SK-N-SH (cell line): ENCODE measurements at regions not wholly inside any gene's neighbourhood (a gene's known extent, or its start where the extent isn't known, plus 50 kb on each side); places are given as distances from the start of the nearest gene placed in this dataset.

Experiments used
- CTCF ChIA-PET: fragments of 300-600, 350-600 bp; formaldehyde crosslinking; extraction: SDS; loops from one replicate; lab custom pipeline; 2021; lab: Yijun Ruan, JAX
- POLR2A ChIA-PET: fragments of 350-600 bp; sonication (Branson Sonifier 250); formaldehyde crosslinking; extraction: SDS; loops from one replicate; lab custom pipeline; 2020; ENCODE audit warnings: antibody characterized with exemption, inconsistent platforms; lab: Yijun Ruan, JAX
- DNase-seq: peaks from one replicate; pipeline ENCODE4 v3.0.0; 2012
- H2AFZ ChIP-seq: fragments of 200-600 bp; sonication (generic); 2 replicates; pipeline ENCODE4 v1.8.1; 2016; ENCODE audit warnings: antibody characterized with exemption, mild to moderate bottlenecking, low read depth
- H3F3A ChIP-seq: fragments of 200-600 bp; sonication (generic); replicated peaks from 2 replicates; pipeline ENCODE3; 2016; ENCODE audit warnings: antibody characterized with exemption, mild to moderate bottlenecking; ENCODE audit not compliant: insufficient read depth
- H3K27ac ChIP-seq, 2 experiments: fragments of 200-500 bp in 1 of 2; fragments of 200-600 bp in 1 of 2; sonication (Bioruptor generic) in 1 of 2; sonication (generic), shearing (Covaris generic) in 1 of 2; 2 replicates each; pipeline versions ENCODE4 v1.5.1 to v1.6.1; 2014 to 2016; ENCODE audit warnings: low read depth in 2 of 2, inconsistent platforms in 1 of 2, low read length in 1 of 2, mild to moderate bottlenecking in 1 of 2, mixed read lengths in 1 of 2
- H3K27me3 ChIP-seq: fragments of 200-600 bp; sonication (generic), shearing (Covaris generic); 2 replicates; pipeline ENCODE4 v1.6.1; 2016; ENCODE audit warnings: mixed run types; ENCODE audit not compliant: insufficient read depth
- H3K36me3 ChIP-seq, 2 experiments: fragments of 200-500 bp in 1 of 2; fragments of 200-600 bp in 1 of 2; sonication (Bioruptor generic) in 1 of 2; sonication (generic) in 1 of 2; replicated peaks in 1 of 2; 2 replicates each; pipeline versions ENCODE3 to v1.5.1; 2014 to 2016; ENCODE audit warnings: low read length in 1 of 2, mild to moderate bottlenecking in 1 of 2; ENCODE audit not compliant: insufficient read depth in 2 of 2, control insufficient read depth in 1 of 2
- H3K4me1 ChIP-seq, 2 experiments: fragments of 200-500 bp in 1 of 2; fragments of 200-600 bp in 1 of 2; sonication (Bioruptor generic) in 1 of 2; sonication (generic), shearing (Covaris generic) in 1 of 2; 2 replicates each; pipeline versions ENCODE4 v1.5.1 to v1.6.1; 2014 to 2016; ENCODE audit warnings: low read depth in 1 of 2, low read length in 1 of 2, mixed run types in 1 of 2; ENCODE audit not compliant: insufficient read depth in 2 of 2, control insufficient read depth in 1 of 2
- H3K4me2 ChIP-seq: fragments of 200-600 bp; sonication (generic), shearing (Covaris generic); 2 replicates; pipeline ENCODE4 v1.6.1; 2017; ENCODE audit warnings: mixed run types
- H3K4me3 ChIP-seq, 2 experiments: fragments of 200-500 bp in 1 of 2; fragments of 200-600 bp in 1 of 2; sonication (Bioruptor generic) in 1 of 2; sonication (generic), shearing (Covaris generic) in 1 of 2; 2 replicates each; pipeline versions ENCODE4 v1.5.1 to v1.8.1; 2014 to 2016; ENCODE audit warnings: low read depth in 2 of 2, inconsistent platforms in 1 of 2, low read length in 1 of 2, mild to moderate bottlenecking in 1 of 2, mixed read lengths in 1 of 2, moderate library complexity in 1 of 2
- H3K79me2 ChIP-seq: fragments of 200-600 bp; sonication (generic); 2 replicates; pipeline ENCODE4 v1.8.1; 2017; ENCODE audit warnings: mild to moderate bottlenecking; ENCODE audit not compliant: insufficient read depth
- H3K9ac ChIP-seq: fragments of 200-600 bp; sonication (generic); 2 replicates; pipeline ENCODE4 v1.6.1; 2017; ENCODE audit warnings: mixed run types
- H3K9me2 ChIP-seq: fragments of 200-600 bp; sonication (generic); 2 replicates; pipeline ENCODE4 v1.6.1; 2017; ENCODE audit warnings: mixed run types
- H3K9me3 ChIP-seq: fragments of 200-600 bp; sonication (generic); 2 replicates; pipeline ENCODE4 v1.6.1; 2017; ENCODE audit warnings: mixed run types, mild to moderate bottlenecking, moderate library complexity
- H4K20me1 ChIP-seq: fragments of 200-600 bp; sonication (generic); 2 replicates; pipeline ENCODE4 v1.6.1; 2017; ENCODE audit warnings: mild to moderate bottlenecking, mixed run types; ENCODE audit not compliant: insufficient read depth
- CHD2 ChIP-seq: fragments of 150-350 bp; IDR thresholded peaks from 2 replicates; pipeline ENCODE4 v1.6.1; 2018; ENCODE audit warnings: low read length; ENCODE audit not compliant: partially characterized antibody
- CTCF ChIP-seq: fragments of 200-600 bp; sonication (generic); IDR thresholded peaks from 2 replicates; pipeline ENCODE4 v1.6.1; 2017; ENCODE audit warnings: antibody characterized with exemption, mild to moderate bottlenecking, moderate library complexity
- FOSL2 ChIP-seq: IDR thresholded peaks from 2 replicates; pipeline ENCODE4 v1.4.0; 2012; ENCODE audit warnings: low read depth, mild to moderate bottlenecking, moderate library complexity, borderline replicate concordance
- FOXJ3 ChIP-seq: sonication (generic); formaldehyde crosslinking; IDR thresholded peaks from 2 replicates; pipeline ENCODE4 v1.5.1; 2020; ENCODE audit warnings: mild to moderate bottlenecking, missing genetic modification reagents
- FOXM1 ChIP-seq: IDR thresholded peaks from 2 replicates; pipeline ENCODE4 v1.4.0; 2012; ENCODE audit warnings: low read depth, mild to moderate bottlenecking
- GABPA ChIP-seq: IDR thresholded peaks from 2 replicates; pipeline ENCODE4 v1.4.0; 2012; ENCODE audit warnings: low read depth, mild to moderate bottlenecking
- GATA2 ChIP-seq: sonication (generic); formaldehyde crosslinking; IDR thresholded peaks from 2 replicates; pipeline ENCODE4 v1.5.0; 2020; ENCODE audit warnings: mild to moderate bottlenecking, missing genetic modification reagents
- IRF3 ChIP-seq: fragments of 150-350 bp; IDR thresholded peaks from 2 replicates; pipeline ENCODE4 v1.6.1; 2016; ENCODE audit warnings: mild to moderate bottlenecking, low read depth, low read length
- JUND ChIP-seq: IDR thresholded peaks from 2 replicates; pipeline ENCODE4 v1.4.0; 2012
- MAX ChIP-seq: IDR thresholded peaks from 2 replicates; pipeline ENCODE4 v1.4.0; 2012; ENCODE audit warnings: low read depth
- MEF2A ChIP-seq: IDR thresholded peaks from 2 replicates; pipeline ENCODE4 v1.4.0; 2012; ENCODE audit warnings: low read depth, borderline replicate concordance
- NFIC ChIP-seq: IDR thresholded peaks from 2 replicates; pipeline ENCODE4 v1.4.0; 2012; ENCODE audit warnings: borderline replicate concordance
- PBX3 ChIP-seq: IDR thresholded peaks from 2 replicates; pipeline ENCODE4; 2012
- RAD21 ChIP-seq: IDR thresholded peaks from 2 replicates; pipeline ENCODE4 v1.6.1; 2012; ENCODE audit warnings: mild to moderate bottlenecking, low read length
- RCOR1 ChIP-seq: fragments of 150-350 bp; IDR thresholded peaks from 2 replicates; pipeline ENCODE4 v1.6.1; 2017; ENCODE audit warnings: antibody characterized with exemption, low read length
- REST ChIP-seq: IDR thresholded peaks from 2 replicates; pipeline ENCODE4 v1.6.1; 2012; ENCODE audit warnings: mild to moderate bottlenecking, low read depth, low read length, moderate library complexity
- RFX5 ChIP-seq: IDR thresholded peaks from 2 replicates; pipeline ENCODE4 v1.6.1; 2012; ENCODE audit warnings: mild to moderate bottlenecking, improper control_type of control experiment, low read length
- SMC3 ChIP-seq: IDR thresholded peaks from 2 replicates; pipeline ENCODE4 v1.6.1; 2012; ENCODE audit warnings: low read depth, low read length, improper control_type of control experiment
- TAF1 ChIP-seq: IDR thresholded peaks from 2 replicates; pipeline ENCODE4 v1.6.1; 2012; ENCODE audit warnings: low read depth, mild to moderate bottlenecking, low read length, moderate library complexity, borderline replicate concordance
- USF1 ChIP-seq: IDR thresholded peaks from 2 replicates; pipeline ENCODE4 v1.4.0; 2012; ENCODE audit warnings: low read depth, borderline replicate concordance
- WGBS: methylation state at CpG from one replicate; pipeline ENCODE4 v1.1.6; 2017; ENCODE audit warnings: low lambda C conversion rate; 5-methylcytosine and 5-hydroxymethylcytosine counted together

GRCh38 chr3:177444696-177445095 lies 247.4 kb upstream of the TBL1XR1 start:
- WGBS, result 100% methylated on average over 1 of the region's 1 CpG
- H3F3A ChIP-seq, result no peaks in the 10 kb centered on the region
- CTCF ChIA-PET, result no interaction called here
- no peak overlapping the region for H3K4me2 ChIP-seq
- no peaks in the 10 kb centered on the region for H3K9me2 ChIP-seq
- no peaks in the 10 kb centered on the region for H3K36me3 ChIP-seq
- no peaks in the 10 kb centered on the region for H4K20me1 ChIP-seq
- TF ChIP-seq TAF1 (no peak), FOXJ3 (CRISPR knock-in tag) (no peak), CTCF (no peak), MAX (no peak), NFIC (no peak), RFX5 (no peak), SMC3 (no peak), RCOR1 (no peak), USF1 (no peak), RAD21 (no peak), GABPA (no peak), MEF2A (no peak), GATA2 (CRISPR knock-in tag) (no peak), IRF3 (no peak), CHD2 (no peak), FOXM1 (no peak)
- TF ChIP-seq, all 33 proteins: peak for 0
- H3K4me1 ChIP-seq, result peaks cover 4 to 13% of the 10 kb centered on the region in 2 experiments; a peak in 3 of 4 replicates
- no peak overlapping the region for H3K9ac ChIP-seq
- H3K79me2 ChIP-seq, result no peaks in the 10 kb centered on the region
- POLR2A ChIA-PET, result no interaction called here
- H3K4me3 ChIP-seq, result no peak overlapping the region
- no peak for DNase-seq
- H3K27ac ChIP-seq, result no peak overlapping the region
- H3K27me3 ChIP-seq, result no peaks in the 10 kb centered on the region
- no peak overlapping the region for H2AFZ ChIP-seq
- H3K9me3 ChIP-seq, result no peaks in the 10 kb centered on the region

- Histone ChIP-seq H3K4me1 (peaks cover 4 to 7% of the 10 kb centered on the region in 2 experiments; a peak in 3 of 4 replicates), H3F3A (no peaks in the 10 kb centered on the region), H3K79me2 (no peaks in the 10 kb centered on the region), H3K9me3 (no peaks in the 10 kb centered on the region), H3K4me3 (no peak overlapping the region), H4K20me1 (no peaks in the 10 kb centered on the region), H3K9me2 (no peaks in the 10 kb centered on the region), H3K27me3 (no peaks in the 10 kb centered on the region), H3K27ac (no peak overlapping the region), H3K4me2 (no peak overlapping the region), H2AFZ (no peak overlapping the region), H3K9ac (no peak overlapping the region), H3K36me3 (no peaks in the 10 kb centered on the region)
- POLR2A ChIA-PET, result no interaction called here
- no peak for DNase-seq
- CTCF ChIA-PET, result no interaction called here
- no peak for TF ChIP-seq CHD2
- TF ChIP-seq NFIC, result no peak
- no peak for TF ChIP-seq SMC3
- no peak for TF ChIP-seq FOXJ3 (CRISPR knock-in tag)
- no peak for TF ChIP-seq MEF2A
- TF ChIP-seq TAF1, result no peak
- TF ChIP-seq FOSL2, result no peak
- TF ChIP-seq REST, result no peak
- no peak for TF ChIP-seq JUND
- TF ChIP-seq FOXM1, result no peak
- no peak for TF ChIP-seq MAX
- TF ChIP-seq PBX3, result no peak
These were observed 248.3 kb upstream of the TBL1XR1 start for GRCh38 chr3:177445549-177445948.
